ENCODE measurements at regions not wholly inside any gene's neighbourhood (a gene's known extent, or its start where the extent isn't known, plus 50 kb on each side); places are given as distances from the start of the nearest gene placed in this dataset.

- no peak for TF ChIP-seq CTCF (IDR thresholded peaks at IDR 0.05)
- no peak for TF ChIP-seq POLR2A (IDR thresholded peaks at IDR 0.05)
These were observed 482.1 kb downstream of the IPMK start for GRCh38 chr10:57785546-57785945.
